GM23338 (cell line): ENCODE measurements at regions not wholly inside any gene's neighbourhood (a gene's known extent, or its start where the extent isn't known, plus 50 kb on each side); places are given as distances from the start of the nearest gene placed in this dataset.

ENCODE experiments used
- ATAC-seq: fragments of 200-7000 bp; cut with Tn5 transposase; 3 replicates; pipeline ENCODE4 v1.9.1; 2020
- DNase-seq: peaks from one replicate; pipeline ENCODE4 v3.0.0-alpha.2; 2015; ENCODE audit warnings: low spot score
- H2AFZ ChIP-seq: fragments of 200-600 bp; sonication (generic); 2 replicates; pipeline ENCODE4 v1.8.0; 2016; ENCODE audit warnings: antibody characterized with exemption, mild to moderate bottlenecking, moderate library complexity
- H3F3A ChIP-seq: fragments of 200-600 bp; sonication (generic); replicated peaks from 2 replicates; pipeline ENCODE4 v1.8.0; 2017; ENCODE audit warnings: antibody characterized with exemption, mixed run types, low read depth
- H3K27ac ChIP-seq: fragments of 200-600 bp; sonication (generic); 2 replicates; pipeline ENCODE4 v1.6.1; 2016; ENCODE audit warnings: low read depth
- H3K27me3 ChIP-seq: fragments of 200-600 bp; sonication (generic); 2 replicates; pipeline ENCODE4 v1.8.0; 2016; ENCODE audit warnings: mild to moderate bottlenecking, mixed run types, moderate library complexity; ENCODE audit not compliant: insufficient read depth
- H3K36me3 ChIP-seq: fragments of 200-600 bp; sonication (generic); 2 replicates; pipeline ENCODE4 v1.8.0; 2016; ENCODE audit warnings: mild to moderate bottlenecking; ENCODE audit not compliant: insufficient read depth
- H3K4me1 ChIP-seq: fragments of 200-600 bp; sonication (generic); 2 replicates; pipeline ENCODE4 v1.8.0; 2016; ENCODE audit warnings: mild to moderate bottlenecking, moderate library complexity; ENCODE audit not compliant: insufficient read depth
- H3K4me2 ChIP-seq: fragments of 200-600 bp; sonication (generic); 2 replicates; pipeline ENCODE4 v1.7.1; 2017; ENCODE audit warnings: mixed run types
- H3K4me3 ChIP-seq: fragments of 200-600 bp; sonication (generic); 2 replicates; pipeline ENCODE4 v1.6.1; 2016; ENCODE audit warnings: mixed run types
- H3K79me2 ChIP-seq: fragments of 200-600 bp; sonication (generic); replicated peaks from 2 replicates; pipeline ENCODE4 v1.8.0; 2017; ENCODE audit warnings: mild to moderate bottlenecking; ENCODE audit not compliant: insufficient read depth
- H3K9me2 ChIP-seq: fragments of 200-600 bp; sonication (generic); 2 replicates; pipeline ENCODE4 v1.8.0; 2017; ENCODE audit not compliant: insufficient read depth
- H4K20me1 ChIP-seq: fragments of 200-600 bp; sonication (generic); replicated peaks from 2 replicates; pipeline ENCODE4 v1.8.0; 2017; ENCODE audit warnings: mild to moderate bottlenecking; ENCODE audit not compliant: insufficient read depth
- H3K27ac Mint-ChIP-seq: 2 replicates; pipeline ENCODE4 v1.8.0; 2020; ENCODE audit warnings: inconsistent platforms, mild to moderate bottlenecking, moderate library complexity, mixed read lengths
- H3K27me3 Mint-ChIP-seq: 3 replicates; pipeline ENCODE4 v1.8.0; 2022; ENCODE audit warnings: low read depth, mild to moderate bottlenecking, moderate library complexity, mixed read lengths, inconsistent platforms; ENCODE audit not compliant: insufficient read depth, poor library complexity
- H3K36me3 Mint-ChIP-seq: 3 replicates; pipeline ENCODE4 v1.8.0; 2021; ENCODE audit warnings: low read depth, mild to moderate bottlenecking, inconsistent platforms, moderate library complexity, mixed read lengths
- H3K4me1 Mint-ChIP-seq: 3 replicates; pipeline ENCODE4 v1.8.0; 2020; ENCODE audit warnings: mild to moderate bottlenecking, inconsistent platforms, mixed read lengths
- H3K4me3 Mint-ChIP-seq: 3 replicates; pipeline ENCODE4 v1.8.0; 2021; ENCODE audit warnings: moderate library complexity, mild to moderate bottlenecking, inconsistent platforms, mixed read lengths
- H3K9me3 Mint-ChIP-seq: 3 replicates; pipeline ENCODE4 v1.8.0; 2020; ENCODE audit warnings: moderate library complexity, mild to moderate bottlenecking, inconsistent platforms, mixed read lengths
- CREB1 ChIP-seq: fragments of 250-450 bp; sonication (Bioruptor Pico); IDR thresholded peaks from 2 replicates; pipeline ENCODE4 v1.5.0; 2020; ENCODE audit warnings: low read depth, mild to moderate bottlenecking, moderate library complexity
- ETS1 ChIP-seq: IDR thresholded peaks from 2 replicates; pipeline ENCODE4 v1.6.1; 2016; ENCODE audit warnings: antibody characterized with exemption
- EZH2 ChIP-seq: fragments of 200-600 bp; sonication (generic); IDR thresholded peaks from one replicate; pipeline ENCODE4 v1.8.0; 2017; ENCODE audit warnings: antibody characterized with exemption, mild to moderate bottlenecking, low read depth; ENCODE audit not compliant: unreplicated experiment
- POLR2AphosphoS5 ChIP-seq: IDR thresholded peaks from 2 replicates; pipeline ENCODE4 v1.6.1; 2016; ENCODE audit warnings: antibody characterized with exemption, low read depth
- STAT1 ChIP-seq: IDR thresholded peaks from one replicate; pipeline ENCODE4 v1.6.1; 2016; ENCODE audit warnings: antibody characterized with exemption; ENCODE audit not compliant: unreplicated experiment
- ZNF114 ChIP-seq: fragments of 250-450 bp; sonication (Bioruptor Pico); IDR thresholded peaks from 2 replicates; pipeline ENCODE4 v1.5.0; 2020; ENCODE audit warnings: mild to moderate bottlenecking, moderate library complexity
- ZNF462 ChIP-seq: fragments of 250-450 bp; sonication (Bioruptor Pico); IDR thresholded peaks from 2 replicates; pipeline ENCODE4 v1.5.0; 2020; ENCODE audit warnings: mild to moderate bottlenecking, moderate library complexity

- no peaks in the 10 kb centered on the region for H3K36me3 ChIP-seq
- H3K4me2 ChIP-seq, result no peak overlapping the region
- H3K27me3 ChIP-seq, result no peaks in the 10 kb centered on the region
- no peak for DNase-seq
- no peak for ATAC-seq
- no peaks in the 10 kb centered on the region for H3F3A ChIP-seq
- H3K27ac Mint-ChIP-seq, result no peak overlapping the region
- peaks cover 20% of the 10 kb centered on the region; the same call in 1 of the 2 replicates for H3K4me1 ChIP-seq
- H3K9me2 ChIP-seq, result peaks cover 8% of the 10 kb centered on the region; the same call in 1 of the 2 replicates
- no peaks in the 10 kb centered on the region for H3K9me3 Mint-ChIP-seq
- no peak overlapping the region for H2AFZ ChIP-seq
- H3K79me2 ChIP-seq, result no peaks in the 10 kb centered on the region
- H3K4me3 Mint-ChIP-seq, result no peak overlapping the region
- peaks cover 18% of the 10 kb centered on the region for H3K4me1 Mint-ChIP-seq
- no peak overlapping the region for H3K4me3 ChIP-seq
- no peaks in the 10 kb centered on the region for H3K36me3 Mint-ChIP-seq
- H4K20me1 ChIP-seq, result no peaks in the 10 kb centered on the region
- no peak overlapping the region for H3K27ac ChIP-seq
- TF ChIP-seq ETS1 (no peak), STAT1 (no peak), POLR2AphosphoS5 (no peak), ZNF462 (CRISPR knock-in tag) (no peak)
- peaks cover 3% of the 10 kb centered on the region for H3K27me3 Mint-ChIP-seq
Measured at GRCh38 chr9:12629067-12629466, 64.1 kb upstream of the TYRP1 start.

- H3K27me3 Mint-ChIP-seq, result peaks cover 3% of the 10 kb centered on the region
- peaks cover 18% of the 10 kb centered on the region for H3K4me1 Mint-ChIP-seq
- H3K36me3 Mint-ChIP-seq, result no peaks in the 10 kb centered on the region
- no peak overlapping the region for H3K4me3 Mint-ChIP-seq
- Histone ChIP-seq H3K27ac (no peak overlapping the region), H3K4me3 (no peak overlapping the region), H2AFZ (no peak overlapping the region), H3K4me1 (peaks cover 18% of the 10 kb centered on the region; the same call in 1 of the 2 replicates), H3K79me2 (no peaks in the 10 kb centered on the region), H3K9me2 (peaks cover 3% of the 10 kb centered on the region; the same call in 1 of the 2 replicates), H3K27me3 (no peaks in the 10 kb centered on the region), H3K4me2 (no peak overlapping the region), H4K20me1 (no peaks in the 10 kb centered on the region), H3F3A (no peaks in the 10 kb centered on the region), H3K36me3 (no peaks in the 10 kb centered on the region)
- no peak overlapping the region for H3K27ac Mint-ChIP-seq
- DNase-seq, result no peak
- H3K9me3 Mint-ChIP-seq, result no peaks in the 10 kb centered on the region
- no peak for ATAC-seq
- no peak for TF ChIP-seq ZNF114 (CRISPR knock-in tag)
- no peak for TF ChIP-seq CREB1 (CRISPR knock-in tag)
- no peak for TF ChIP-seq ETS1
- TF ChIP-seq EZH2, result no peak
Measured at GRCh38 chr9:12631866-12632265, 61.3 kb upstream of the TYRP1 start.
